Left cardiac atrium (tissue), 4 donors: ENCODE measurements at regions not wholly inside any gene's neighbourhood (a gene's known extent, or its start where the extent isn't known, plus 50 kb on each side); places are given as distances from the start of the nearest gene placed in this dataset.
"Not testable (repeated sequence)": the region's sequence is repeated elsewhere in the genome, so short reads cannot be mapped to it uniquely, and the experiment has no call there.

Source experiments
- ATAC-seq, 2 donors: fragments of 200-7000 bp; cut with Tn5 transposase; one replicate each; pipeline ENCODE4 v1.9.1; 2020; ENCODE audit warnings: mild to moderate bottlenecking in 2 of 2, moderate library complexity in 2 of 2
- DNase-seq: peaks from one replicate; pipeline ENCODE4 v3.0.0-alpha.2; 2020
- intact Hi-C, 2 donors: fragments of 100-400 bp; cut with DNase I; formaldehyde crosslinking; loops; one replicate each; pipeline versions ENCODE4 v1.14.1 to v1.15.1; 2022 to 2023
- donor health status: DM: no; HTN: yes; CAD: no.
- donor health status: DM: no; HTN: yes; CAD: no; lungs with severe emphysema.
- donor health status: DM: yes; HTN: yes; CAD: no.
- donor health status: Dilated cardiomyopathy.

DNA sequence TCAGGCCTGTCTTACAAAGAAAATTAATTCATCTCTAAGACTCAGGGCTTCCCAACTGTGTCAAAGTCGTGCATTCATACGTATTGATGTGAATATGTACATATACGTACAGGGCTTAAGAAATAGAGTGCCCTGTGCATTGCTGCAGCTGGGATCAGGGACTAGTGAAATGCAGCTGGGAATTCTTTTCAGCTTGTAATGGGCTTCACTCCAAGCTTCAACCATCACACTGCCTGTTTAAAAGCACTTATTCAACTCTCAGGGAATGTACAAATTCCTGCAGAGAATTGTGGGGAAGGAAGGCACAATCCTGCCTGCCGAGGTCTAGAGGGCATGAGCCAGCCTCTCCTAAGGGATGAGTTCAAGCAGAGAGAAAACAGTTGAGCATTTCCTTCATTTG is 59.6 kb upstream of the MAN2A1 start:
- DNase-seq (no peak), ATAC-seq (no peak)
- intact Hi-C loops = no loop called here

DNA sequence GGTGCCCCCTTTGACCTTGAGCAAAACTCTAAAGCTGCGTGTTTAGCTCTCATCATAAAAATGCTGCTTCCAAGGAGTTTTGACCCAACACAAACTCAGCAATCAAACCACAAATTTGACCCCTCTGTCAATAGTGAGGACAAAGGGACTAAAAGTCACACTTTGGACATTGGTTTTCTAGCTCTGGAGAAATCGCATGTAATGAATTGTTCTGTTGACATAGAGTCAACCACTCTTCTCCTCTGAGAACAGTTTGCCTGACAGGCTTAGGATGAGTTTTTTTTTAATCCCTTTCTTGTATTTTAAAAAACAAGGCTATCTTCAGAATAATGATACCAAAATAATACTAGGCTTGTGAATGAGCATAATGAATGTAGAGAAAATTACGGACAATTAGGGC is 61.1 kb upstream of the MAN2A1 start:
- ATAC-seq (no peak), DNase-seq (no peak)
- intact Hi-C loops = no loop called here

DNA sequence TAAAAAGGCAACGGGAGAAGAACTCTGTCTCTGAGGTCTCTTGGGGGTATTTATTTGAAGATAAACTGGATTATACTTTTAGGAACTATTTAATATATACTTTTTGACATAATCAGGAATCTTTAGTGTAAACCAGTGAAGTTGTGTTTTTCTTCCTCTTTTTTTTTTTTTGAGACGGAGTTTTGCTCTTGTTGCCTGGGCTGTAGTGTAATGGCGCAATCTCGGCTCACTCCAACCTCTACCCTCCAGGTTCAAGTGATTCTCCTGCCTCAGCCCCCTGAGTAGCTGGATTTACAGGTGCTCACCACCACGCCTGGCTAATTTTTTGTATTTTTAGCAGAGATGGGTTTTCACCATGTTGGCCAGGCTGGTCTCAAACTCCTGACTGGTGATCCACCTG is 68.5 kb upstream of the MAN2A1 start:
- DNase-seq, ATAC-seq, intact Hi-C loops: not testable (repeated sequence)

DNA sequence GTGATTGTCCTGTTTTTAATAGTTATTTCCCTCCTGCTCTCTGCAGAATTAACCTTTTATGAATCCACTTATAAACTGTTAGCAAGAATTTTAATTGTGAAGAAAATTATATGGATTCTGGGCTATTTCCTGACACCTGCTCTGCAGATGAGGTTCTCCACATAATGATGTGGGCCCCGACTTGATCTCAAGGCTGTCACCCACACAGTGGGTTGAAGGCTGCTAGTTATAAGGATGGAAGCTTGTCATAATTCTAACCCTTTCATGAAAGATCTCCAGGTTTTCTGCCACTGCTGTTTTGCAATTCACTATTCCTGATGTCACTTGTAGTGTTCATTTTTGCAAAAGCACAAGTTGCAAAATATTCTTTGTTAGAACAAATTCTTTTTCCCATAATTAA is 69.1 kb upstream of the MAN2A1 start:
- DNase-seq = no peak
- intact Hi-C loops = no loop called here
- ATAC-seq = no peak

DNA sequence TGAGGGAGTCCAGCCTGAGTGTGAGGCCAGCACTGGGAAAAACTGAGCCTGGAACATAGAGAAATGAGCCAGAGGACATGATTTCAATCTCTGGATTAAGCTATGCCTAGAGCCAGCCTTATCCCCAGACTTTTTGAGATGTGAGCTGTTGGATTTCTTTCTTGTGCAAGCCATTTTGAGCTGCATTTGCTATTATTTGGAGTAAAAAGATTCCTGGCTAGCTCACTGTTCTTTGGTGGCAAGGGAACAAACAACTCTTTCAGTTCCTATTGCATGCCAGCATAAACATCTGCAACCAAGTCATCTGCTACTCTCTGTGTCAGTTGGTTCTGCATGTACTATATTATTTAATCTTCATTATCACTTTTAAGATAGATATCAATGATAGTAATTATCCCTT is 70.1 kb upstream of the MAN2A1 start:
- DNase-seq = no peak
- intact Hi-C loops = no loop called here
- ATAC-seq = peak in 1 of 2 donors; percentile 34

DNA sequence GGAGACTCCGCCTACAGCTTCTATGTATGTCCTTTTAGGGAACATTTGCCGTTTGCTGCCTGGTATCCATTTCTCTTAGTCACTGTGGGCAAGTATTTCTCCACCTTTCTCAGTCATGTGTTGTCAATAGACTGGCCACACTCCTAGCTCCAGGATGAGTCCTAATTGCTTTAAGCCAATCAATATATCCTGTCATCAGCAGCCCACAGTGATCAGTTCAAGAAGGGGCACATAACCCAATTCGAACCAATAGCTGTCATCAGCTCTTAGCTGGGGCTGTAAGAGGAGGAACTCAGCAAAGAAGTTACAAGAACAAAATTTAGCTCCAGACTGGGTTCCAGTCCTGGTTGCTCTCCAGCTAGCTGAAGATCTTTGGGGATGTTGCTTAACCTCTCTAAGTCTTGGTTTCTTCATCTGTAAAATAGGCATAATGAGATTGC is 70.7 kb upstream of the MAN2A1 start:
- DNase-seq (no peak), ATAC-seq (no peak)
- intact Hi-C loops = no loop called here

DNA sequence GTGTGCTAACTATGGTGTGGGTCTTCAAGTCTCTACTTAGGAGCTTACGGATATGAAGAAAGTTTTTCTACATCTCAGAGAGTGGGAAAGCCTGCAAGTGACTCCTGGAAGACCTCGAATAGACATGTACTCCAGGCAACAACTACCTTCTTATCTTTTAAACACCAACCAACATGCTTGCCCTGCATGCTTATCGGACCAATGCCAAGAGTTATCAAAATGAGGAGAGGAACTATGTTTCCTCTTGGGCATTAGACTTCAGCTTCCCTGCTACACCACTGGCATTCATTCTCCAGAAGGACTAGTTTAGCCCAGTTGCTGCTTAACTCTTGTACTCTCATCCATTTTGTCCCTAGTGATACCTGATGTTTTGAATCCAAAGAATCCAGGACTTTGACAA is 74.7 kb upstream of the MAN2A1 start:
- ATAC-seq (no peak), DNase-seq (no peak)
- intact Hi-C loops = no loop called here

DNA sequence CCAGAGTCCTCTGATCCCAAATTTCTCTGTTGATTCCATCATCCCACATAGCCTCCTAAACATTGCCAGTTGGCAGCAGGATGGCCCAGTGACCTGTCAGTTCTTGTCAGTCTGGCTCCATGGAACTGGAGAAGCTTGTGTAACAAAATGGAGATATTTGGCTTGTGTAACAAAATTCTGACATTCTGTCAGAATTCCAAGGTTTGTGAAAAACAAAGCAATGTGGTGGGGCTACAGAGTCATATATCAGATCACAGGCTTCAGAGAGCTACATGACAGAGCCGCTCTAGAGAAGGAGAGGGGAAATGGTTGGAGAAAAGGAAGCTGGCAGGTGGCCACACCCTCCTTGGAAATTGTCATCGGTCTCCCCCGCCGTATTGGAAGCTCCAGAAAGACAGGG is 75.4 kb upstream of the MAN2A1 start:
- intact Hi-C loops = no loop called here
- ATAC-seq = no peak
- DNase-seq = no peak

DNA sequence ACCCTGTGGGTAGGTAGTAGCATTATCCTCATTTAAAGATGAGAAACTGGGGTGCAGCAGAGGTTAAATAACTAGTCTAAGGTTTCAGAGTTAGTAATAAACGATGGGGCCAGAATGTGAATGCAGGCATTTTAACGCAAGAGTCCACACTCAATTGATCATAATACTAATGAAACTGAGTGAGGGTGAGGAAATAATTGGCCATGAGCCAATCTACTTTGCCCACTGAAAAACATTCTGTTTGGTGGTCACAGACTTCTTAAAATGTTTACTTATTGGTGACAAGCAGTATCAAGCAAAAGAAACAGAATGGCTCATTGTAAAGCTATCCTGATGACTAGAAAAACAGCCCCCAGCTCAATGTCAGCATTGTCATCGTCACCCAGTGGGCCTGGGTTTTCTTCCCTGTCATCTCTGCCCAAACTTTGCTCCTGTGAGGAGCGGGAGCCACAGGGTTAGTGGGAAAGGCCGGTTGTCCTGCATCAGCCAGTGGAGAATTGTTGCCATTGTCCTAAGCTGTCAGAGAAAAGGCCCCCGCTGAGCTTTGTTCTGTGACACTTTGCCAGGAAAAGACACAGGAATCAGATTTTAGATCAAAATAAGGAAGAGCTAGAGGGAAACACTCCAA is 77.3 kb upstream of the MAN2A1 start:
- no peak for DNase-seq
- ATAC-seq = no peak
- intact Hi-C loops = no loop called here

DNA sequence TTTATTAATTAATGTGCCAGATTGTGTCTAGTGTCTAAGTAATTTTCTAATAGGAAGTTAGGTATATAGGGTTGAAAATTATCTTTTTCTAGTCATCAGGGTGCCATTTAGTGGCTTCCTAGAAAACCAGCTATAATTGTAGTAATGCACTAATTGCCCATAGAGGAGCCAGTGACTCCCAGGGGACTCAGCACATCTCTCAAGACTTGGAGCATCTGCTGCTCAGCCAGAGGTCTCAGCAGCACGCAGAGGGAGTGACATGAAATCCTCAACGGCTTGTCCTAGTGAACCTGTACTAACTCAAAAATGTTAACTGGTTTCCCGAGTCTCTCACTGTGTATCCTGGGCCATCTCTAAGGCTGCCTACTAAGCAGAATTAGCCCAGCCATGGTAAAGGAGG is 78.2 kb upstream of the MAN2A1 start:
- intact Hi-C loops = no loop called here
- DNase-seq (no peak), ATAC-seq (no peak)

DNA sequence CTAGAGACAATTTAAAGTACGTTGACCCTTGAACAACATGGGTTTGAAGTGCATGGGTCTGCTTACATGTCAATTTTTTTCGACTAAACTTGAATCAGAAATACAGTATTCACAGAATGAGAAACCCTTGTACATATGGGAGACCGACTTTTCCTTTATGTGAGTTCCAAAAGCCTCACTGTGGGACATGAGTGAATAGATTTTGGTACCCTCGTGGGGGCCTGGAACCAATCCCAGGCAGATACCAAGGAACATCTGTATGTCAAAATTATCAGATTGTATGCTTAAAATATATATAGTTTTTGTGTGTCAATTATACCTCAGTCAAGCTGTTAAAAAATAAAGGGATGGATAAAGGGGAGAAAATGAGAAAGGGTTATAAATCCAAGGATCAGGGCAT is 78.7 kb upstream of the MAN2A1 start:
- no peak for ATAC-seq
- DNase-seq = no peak
- intact Hi-C loops = no loop called here

DNA sequence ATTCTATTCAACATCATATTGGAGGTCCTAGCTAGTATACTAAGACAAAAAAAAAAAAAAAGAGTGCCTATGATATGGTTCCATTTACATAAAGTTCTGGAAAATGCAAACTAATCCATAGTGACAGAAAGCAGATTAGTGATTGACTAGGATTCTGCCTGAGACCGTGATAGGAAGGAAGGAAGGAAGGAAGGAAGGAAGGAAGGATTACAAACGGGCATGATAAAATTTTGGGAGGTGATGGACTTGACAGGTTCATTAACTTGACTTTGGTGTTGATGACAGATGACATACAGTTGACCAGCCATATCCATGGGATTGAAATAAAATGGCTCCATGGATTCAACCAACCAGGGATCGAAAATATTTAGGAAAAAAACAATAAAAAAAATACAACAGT is 79.1 kb upstream of the MAN2A1 start:
- intact Hi-C loops = no loop called here
- ATAC-seq = no peak
- DNase-seq = no peak

DNA sequence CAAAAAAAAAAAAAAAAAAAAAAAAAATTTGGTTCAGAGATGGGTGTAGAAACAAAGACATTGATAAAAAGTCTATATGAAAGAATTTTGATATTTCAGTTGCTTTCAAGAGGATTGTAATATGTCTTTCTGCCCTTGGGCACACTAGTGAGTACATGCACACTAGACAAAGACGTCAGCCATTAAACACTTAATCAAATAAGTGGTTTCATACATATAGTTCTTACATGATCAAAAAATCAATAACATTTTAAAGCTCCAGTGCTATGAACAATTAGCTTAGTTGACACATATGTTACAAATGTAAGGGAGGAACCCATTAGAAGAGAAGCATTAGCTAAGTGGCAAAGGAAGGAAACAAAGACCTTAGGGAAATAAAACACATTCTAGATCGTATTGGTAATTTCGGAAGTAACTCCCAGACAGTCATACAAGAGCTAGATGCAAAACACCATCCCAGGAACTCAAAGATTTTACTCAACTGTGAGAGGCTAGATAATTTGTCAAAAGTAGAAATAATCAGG is 84.5 kb upstream of the MAN2A1 start:
- no peak for ATAC-seq
- DNase-seq = no peak
- intact Hi-C loops = no loop called here

DNA sequence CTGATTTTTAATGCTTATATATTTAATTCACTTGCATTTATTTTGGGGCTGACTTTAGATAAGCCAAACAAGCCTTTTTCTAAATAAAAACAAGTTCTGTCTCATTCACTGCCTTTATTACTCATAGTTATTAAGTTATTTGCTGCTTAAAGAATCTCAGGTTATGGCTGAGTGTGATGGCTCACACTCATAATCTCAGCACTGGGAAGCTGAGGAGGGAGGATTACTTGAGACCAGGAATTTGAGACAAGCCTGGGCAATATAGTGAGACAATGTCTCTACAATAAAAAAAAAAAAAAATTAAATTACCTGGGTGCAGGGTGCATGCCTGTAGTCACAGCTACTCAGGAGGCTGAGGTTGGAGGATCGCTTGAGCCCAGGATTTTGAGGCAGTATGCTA is 85.0 kb upstream of the MAN2A1 start:
- intact Hi-C loops = no loop called here
- ATAC-seq (no peak), DNase-seq (no peak)

DNA sequence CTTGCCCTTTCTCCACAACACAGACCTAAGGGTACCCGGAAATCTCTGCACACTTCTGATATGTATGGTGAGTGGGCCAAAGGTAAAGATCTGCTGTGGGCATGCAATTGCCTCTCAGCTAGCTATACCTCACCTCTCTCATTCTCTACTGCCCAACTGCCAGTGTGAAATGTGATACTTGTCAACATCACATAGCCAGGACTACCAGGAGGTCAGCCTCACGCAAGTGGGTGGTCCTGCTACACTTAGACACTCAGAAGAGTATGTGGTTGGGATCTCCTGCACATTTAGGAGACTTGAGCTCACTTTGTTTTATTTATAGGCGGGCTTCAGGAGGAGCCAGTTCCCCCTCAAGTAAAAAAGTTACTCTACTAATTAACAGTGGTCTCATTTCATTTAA is 88.0 kb upstream of the MAN2A1 start:
- no peak for ATAC-seq
- intact Hi-C loops = no loop called here

DNA sequence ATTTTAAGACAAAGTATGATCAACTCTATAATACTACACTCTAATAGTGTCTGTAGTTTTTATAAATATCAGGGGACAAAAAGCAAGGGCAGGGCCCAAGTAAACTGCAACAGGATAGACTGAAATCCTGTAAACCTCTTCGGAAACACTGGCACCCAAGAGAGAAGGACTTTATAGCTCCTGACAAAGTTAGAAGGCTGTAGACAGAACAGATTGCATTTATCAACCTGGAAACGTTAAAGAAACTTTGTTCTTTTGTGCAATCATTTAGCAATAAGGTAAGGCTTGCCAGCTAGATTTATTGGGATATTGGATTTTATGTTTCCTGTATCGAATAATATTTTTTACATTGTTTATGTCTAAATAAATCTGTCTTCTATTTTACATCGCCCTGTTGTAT is 91.8 kb upstream of the MAN2A1 start:
- ATAC-seq (no peak), DNase-seq (no peak)
- intact Hi-C loops = no loop called here

More for the DNA sequence above, 88.0 kb upstream of the MAN2A1 start:
- DNase-seq = no peak

DNA sequence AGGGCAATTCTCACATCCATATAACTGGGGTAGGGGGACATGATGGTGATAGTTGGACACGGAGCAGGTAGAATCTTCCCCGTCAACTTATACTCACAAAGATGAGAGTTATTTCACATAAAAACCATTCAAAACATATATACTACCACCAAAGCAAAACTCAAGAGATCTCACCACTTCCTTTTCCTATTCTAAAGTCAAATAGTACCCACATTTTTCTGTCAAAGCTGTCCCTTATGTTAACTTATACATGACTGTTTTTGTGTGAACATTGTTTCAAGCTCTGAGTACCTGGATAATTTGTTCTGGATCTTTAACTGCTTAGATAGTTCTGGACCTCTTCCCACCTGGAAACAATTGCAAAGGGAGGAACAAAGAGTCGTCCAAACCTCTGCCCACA is 95.5 kb upstream of the MAN2A1 start:
- no peak for DNase-seq
- intact Hi-C loops = no loop called here
- ATAC-seq = no peak

DNA sequence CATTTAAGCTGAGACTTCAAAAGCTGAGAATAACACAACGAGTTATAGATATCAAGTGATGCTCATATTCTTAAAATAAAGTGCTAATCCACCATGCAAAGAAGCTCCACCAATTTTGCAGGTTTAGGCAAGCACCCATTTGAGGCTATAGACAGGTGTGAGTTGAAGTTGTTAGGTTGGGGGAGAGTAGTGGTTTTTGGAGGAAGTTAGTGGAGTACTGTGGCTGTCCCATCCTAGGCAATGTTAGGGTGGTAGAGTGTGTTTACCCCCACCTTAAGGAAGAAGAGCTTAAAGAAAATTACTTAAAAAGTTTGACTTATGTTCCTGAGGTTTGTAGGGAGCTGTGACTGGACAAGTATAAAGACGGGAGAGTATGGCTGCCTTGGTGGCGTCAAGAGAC is 98.9 kb upstream of the MAN2A1 start:
- ATAC-seq (no peak), DNase-seq (no peak)
- intact Hi-C loops = no loop called here

DNA sequence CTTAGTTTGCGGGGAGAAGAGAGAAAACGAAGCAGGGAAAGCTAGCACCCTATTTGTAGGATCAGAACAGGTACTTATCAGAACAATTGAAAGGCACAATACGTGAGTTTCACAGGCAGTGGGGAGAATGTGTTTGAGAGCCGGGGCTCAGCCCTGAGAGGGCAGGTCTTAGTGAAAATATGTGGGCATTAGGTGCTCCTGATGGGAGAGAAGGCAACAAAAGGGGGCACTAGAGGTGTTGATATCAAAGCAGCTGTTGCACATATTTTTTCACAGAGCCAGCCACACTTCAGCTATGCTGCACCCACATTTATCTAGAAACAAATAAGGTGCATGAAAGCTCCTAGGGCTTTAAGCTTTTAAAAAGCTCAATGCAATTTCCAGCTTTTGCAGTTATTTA is 99.7 kb upstream of the MAN2A1 start:
- DNase-seq (no peak), ATAC-seq (no peak)
- intact Hi-C loops = no loop called here

DNA sequence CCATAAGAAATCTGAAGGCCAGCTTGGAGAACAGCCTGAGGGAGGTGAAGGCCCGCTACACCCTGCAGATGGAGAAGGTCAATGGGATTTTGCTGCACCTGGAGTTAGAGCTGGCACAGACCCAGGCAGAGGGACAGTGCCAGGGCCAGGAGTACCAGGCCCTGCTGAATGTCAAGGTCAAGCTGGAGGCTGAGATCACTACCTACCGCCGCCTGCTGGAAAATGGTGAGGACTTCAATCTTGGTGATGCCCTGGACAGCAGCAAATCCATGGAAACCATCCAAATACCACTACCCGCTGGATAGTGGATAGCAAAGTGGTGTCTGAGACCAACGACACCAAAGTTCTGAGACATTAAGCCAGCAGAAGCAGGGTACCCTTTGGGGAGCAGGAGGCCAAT is 100.5 kb upstream of the MAN2A1 start:
- DNase-seq (no peak), ATAC-seq (no peak)
- intact Hi-C loops = no loop called here

DNA sequence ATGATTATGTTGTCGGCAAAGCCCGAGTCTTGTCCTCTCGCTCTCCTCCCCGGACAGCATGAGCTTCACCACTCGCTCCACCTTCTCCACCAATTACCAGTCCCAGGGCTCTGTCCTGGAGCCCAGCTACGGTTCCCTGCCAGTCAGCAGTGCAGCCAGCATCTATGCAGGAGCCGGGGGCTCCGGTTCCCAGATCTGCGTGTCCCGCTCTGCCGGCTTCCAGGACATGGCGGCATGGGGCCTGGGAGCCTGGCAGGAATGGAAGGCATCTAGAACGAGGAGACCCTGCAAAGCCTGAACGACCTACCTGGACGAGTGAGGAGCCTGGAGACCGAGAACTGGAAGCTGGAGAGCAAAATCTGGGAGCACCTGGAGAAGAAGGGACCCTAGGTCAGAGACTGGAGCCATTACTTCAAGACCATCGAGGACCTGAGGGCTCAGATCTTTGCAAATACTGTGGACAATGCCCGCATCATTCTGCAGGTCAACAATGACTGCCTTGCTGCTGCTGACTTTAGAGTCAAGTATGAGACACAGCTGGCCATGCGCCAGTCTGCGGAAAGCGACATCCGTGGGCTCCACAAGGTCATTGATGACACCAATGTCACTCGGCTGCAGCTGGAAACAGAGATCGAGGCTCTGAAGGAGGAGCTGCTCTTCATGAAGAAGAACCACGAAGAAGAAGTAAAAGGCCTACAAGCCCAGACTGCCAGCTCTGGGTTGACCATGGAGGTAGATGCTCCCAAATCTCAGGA is 101.3 kb upstream of the MAN2A1 start:
- intact Hi-C loops = no loop called here
- no peak for DNase-seq
- ATAC-seq = no peak
